ENCODE measurements at regions not wholly inside any gene's neighbourhood (a gene's known extent, or its start where the extent isn't known, plus 50 kb on each side); places are given as distances from the start of the nearest gene placed in this dataset.

GRCh38 chr1:182003953-182004586 lies 57.4 kb downstream of the ZNF648 start:
- Mint-ChIP-seq H3K4me3 (no peak overlapping the region), H3K9me3 (peaks cover 18% of the 10 kb centered on the region), H3K36me3 (ENCODE audit: low read depth) (no peaks in the 10 kb centered on the region), H3K27ac (no peak overlapping the region), H3K4me1 (ENCODE audit: low read depth) (no peaks in the 10 kb centered on the region), H3K27me3 (peaks cover 1% of the 10 kb centered on the region)
- intact Hi-C loops (cut with micrococcal nuclease) = no loop called here

GRCh38 chr1:182003025-182003725 lies 58.3 kb downstream of the ZNF648 start:
- peaks cover 1% of the 10 kb centered on the region for H3K27me3 Mint-ChIP-seq
- H3K4me3 Mint-ChIP-seq = no peak overlapping the region
- intact Hi-C loops (cut with micrococcal nuclease) = no loop called here
- H3K27ac Mint-ChIP-seq = no peak overlapping the region
- peaks cover 14% of the 10 kb centered on the region for H3K9me3 Mint-ChIP-seq
- no peaks in the 10 kb centered on the region for H3K4me1 Mint-ChIP-seq (ENCODE audit: low read depth)
- H3K36me3 Mint-ChIP-seq (ENCODE audit: low read depth) = no peaks in the 10 kb centered on the region

DNA sequence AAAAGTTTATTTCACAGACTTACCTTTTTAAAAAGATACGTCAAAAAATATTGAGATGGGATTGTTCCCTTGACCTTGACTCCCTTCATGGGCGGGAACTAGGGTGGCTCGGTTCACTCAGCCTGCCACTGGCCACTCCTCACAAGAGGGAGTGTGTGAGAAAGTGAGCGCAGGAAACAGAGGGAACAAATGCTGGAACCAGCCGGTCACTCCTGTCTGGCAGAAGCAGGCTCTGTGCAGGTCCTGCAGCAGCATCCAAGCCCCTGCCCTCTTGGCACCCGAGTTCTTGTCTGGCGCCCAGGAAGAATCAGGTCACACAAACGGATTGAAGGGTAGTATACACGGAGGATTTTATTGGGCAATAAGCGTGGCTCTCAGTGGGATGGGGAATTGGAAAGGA lies 58.9 kb downstream of the ZNF648 start:
- H3K4me3 Mint-ChIP-seq = no peak overlapping the region
- intact Hi-C loops (cut with micrococcal nuclease) = no loop called here
- peaks cover 1% of the 10 kb centered on the region for H3K27me3 Mint-ChIP-seq
- H3K9me3 Mint-ChIP-seq = peaks cover 9% of the 10 kb centered on the region
- H3K36me3 Mint-ChIP-seq (ENCODE audit: low read depth) = no peaks in the 10 kb centered on the region
- no peak overlapping the region for H3K27ac Mint-ChIP-seq
- no peaks in the 10 kb centered on the region for H3K4me1 Mint-ChIP-seq (ENCODE audit: low read depth)

GRCh38 chr1:181998858-181999257 lies 62.7 kb downstream of the ZNF648 start:
- H3K4me3 Mint-ChIP-seq = no peak overlapping the region
- H3K4me1 Mint-ChIP-seq (ENCODE audit: low read depth) = no peaks in the 10 kb centered on the region
- H3K27ac Mint-ChIP-seq = no peak overlapping the region
- no peaks in the 10 kb centered on the region for H3K9me3 Mint-ChIP-seq
- peaks cover 1% of the 10 kb centered on the region for H3K27me3 Mint-ChIP-seq
- intact Hi-C loops (cut with micrococcal nuclease) = no loop called here
- H3K36me3 Mint-ChIP-seq (ENCODE audit: low read depth) = no peaks in the 10 kb centered on the region

DNA sequence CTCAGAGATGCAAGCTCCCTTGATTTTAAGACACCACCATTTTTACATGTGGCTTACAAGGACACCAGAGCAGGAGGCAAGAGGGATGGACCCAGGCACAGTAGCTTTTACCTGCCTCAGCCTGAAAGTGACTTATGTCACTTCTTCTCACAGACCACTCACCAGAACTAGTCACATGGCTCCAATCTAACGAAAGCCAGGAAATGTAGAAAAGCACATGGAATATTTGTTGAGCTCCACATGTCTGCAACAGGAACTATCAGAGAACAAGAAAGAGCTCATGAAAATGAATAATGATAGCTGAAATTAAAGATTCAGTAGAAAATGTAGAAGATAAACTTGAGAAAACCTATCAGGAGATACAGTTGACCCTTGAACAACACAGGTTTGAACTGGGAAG lies 69.4 kb downstream of the ZNF648 start:
- H3K4me3 Mint-ChIP-seq = no peak overlapping the region
- no peak overlapping the region for H3K27ac Mint-ChIP-seq
- no peaks in the 10 kb centered on the region for H3K9me3 Mint-ChIP-seq
- H3K36me3 Mint-ChIP-seq (ENCODE audit: low read depth) = no peaks in the 10 kb centered on the region
- H3K4me1 Mint-ChIP-seq (ENCODE audit: low read depth) = no peaks in the 10 kb centered on the region
- intact Hi-C loops (cut with micrococcal nuclease) = no loop called here
- peaks cover under 1% of the 10 kb centered on the region for H3K27me3 Mint-ChIP-seq

- no peak overlapping the region for H3K4me3 Mint-ChIP-seq
- no peaks in the 10 kb centered on the region for H3K9me3 Mint-ChIP-seq
- intact Hi-C loops (cut with micrococcal nuclease) = no loop called here
- H3K27ac Mint-ChIP-seq = no peak overlapping the region
- peaks cover 4% of the 10 kb centered on the region for H3K27me3 Mint-ChIP-seq
- H3K4me1 Mint-ChIP-seq (ENCODE audit: low read depth) = no peaks in the 10 kb centered on the region
- no peaks in the 10 kb centered on the region for H3K36me3 Mint-ChIP-seq (ENCODE audit: low read depth)
Measured at GRCh38 chr1:181990728-181991127, 70.8 kb downstream of the ZNF648 start.

DNA sequence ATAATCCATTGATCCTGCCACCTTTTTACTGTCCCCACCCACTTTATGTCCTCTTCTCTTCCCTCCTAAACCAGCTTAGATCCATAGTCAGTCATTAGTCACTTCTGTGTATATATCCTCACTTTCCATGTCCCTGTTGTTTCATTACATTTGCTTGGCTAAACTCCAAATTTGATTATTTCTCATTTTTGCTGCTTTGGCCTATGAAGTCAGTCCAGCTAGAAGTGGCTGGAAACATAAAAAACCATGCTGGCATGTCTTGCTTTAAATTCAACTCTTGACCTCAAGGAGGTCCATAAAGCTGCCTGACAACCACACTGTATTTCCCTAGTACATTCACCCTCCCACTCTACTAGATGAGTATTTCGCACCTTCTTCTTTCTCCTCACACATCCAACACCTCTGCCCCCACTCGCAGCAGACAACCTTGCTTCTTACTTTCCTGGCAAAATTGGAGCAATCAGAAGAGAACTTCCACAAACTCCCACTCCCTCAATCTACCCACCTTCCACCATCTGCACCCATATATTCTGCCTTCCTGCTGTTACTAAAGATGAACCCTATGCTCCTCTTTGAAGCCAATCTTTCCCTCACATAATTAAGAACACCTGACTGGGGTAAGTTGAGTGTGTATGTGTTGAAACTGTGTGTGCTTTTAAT lies 72.1 kb downstream of the ZNF648 start:
- intact Hi-C loops (cut with micrococcal nuclease) = no loop called here
- H3K27me3 Mint-ChIP-seq = peaks cover 4% of the 10 kb centered on the region
- H3K27ac Mint-ChIP-seq = no peak overlapping the region
- no peak overlapping the region for H3K4me3 Mint-ChIP-seq
- H3K4me1 Mint-ChIP-seq (ENCODE audit: low read depth) = no peaks in the 10 kb centered on the region
- H3K36me3 Mint-ChIP-seq (ENCODE audit: low read depth) = no peaks in the 10 kb centered on the region
- no peaks in the 10 kb centered on the region for H3K9me3 Mint-ChIP-seq

DNA sequence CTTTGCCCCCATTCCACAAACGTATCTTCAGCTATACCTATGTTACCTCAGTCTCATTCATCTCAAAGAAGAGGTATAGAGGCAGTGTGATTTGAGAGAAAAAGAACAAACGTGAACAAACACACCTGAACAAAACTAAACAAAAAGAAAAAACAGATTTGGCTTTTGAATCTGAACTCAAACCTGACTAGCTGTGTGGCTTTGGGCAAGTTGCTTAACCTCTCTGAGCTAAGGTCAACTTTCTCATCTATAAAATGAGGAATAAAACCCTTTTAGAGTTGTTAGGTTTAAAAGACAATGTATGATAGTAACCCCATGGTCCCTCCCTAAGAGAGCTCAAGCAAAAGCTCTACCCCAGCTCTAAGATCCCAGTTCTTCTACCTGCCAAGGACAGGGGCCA lies 73.5 kb downstream of the ZNF648 start:
- H3K36me3 Mint-ChIP-seq (ENCODE audit: low read depth) = no peaks in the 10 kb centered on the region
- no peak overlapping the region for H3K27ac Mint-ChIP-seq
- H3K4me1 Mint-ChIP-seq (ENCODE audit: low read depth) = no peaks in the 10 kb centered on the region
- peaks cover 4% of the 10 kb centered on the region for H3K27me3 Mint-ChIP-seq
- H3K4me3 Mint-ChIP-seq = no peak overlapping the region
- H3K9me3 Mint-ChIP-seq = no peaks in the 10 kb centered on the region
- intact Hi-C loops (cut with micrococcal nuclease) = no loop called here

- Mint-ChIP-seq H3K4me1 (ENCODE audit: low read depth) (no peaks in the 10 kb centered on the region), H3K27ac (no peak overlapping the region), H3K9me3 (no peaks in the 10 kb centered on the region), H3K27me3 (peaks cover 4% of the 10 kb centered on the region), H3K36me3 (ENCODE audit: low read depth) (no peaks in the 10 kb centered on the region), H3K4me3 (no peak overlapping the region)
- intact Hi-C loops (cut with micrococcal nuclease) = no loop called here
Measured at GRCh38 chr1:181987334-181987895, 74.1 kb downstream of the ZNF648 start.

GRCh38 chr1:181986907-181987305 lies 74.6 kb downstream of the ZNF648 start:
- Mint-ChIP-seq H3K4me3 (no peak overlapping the region), H3K27me3 (peaks cover 4% of the 10 kb centered on the region)

GRCh38 chr1:181985936-181986906 lies 75.3 kb downstream of the ZNF648 start:
- Mint-ChIP-seq H3K27me3 (peaks cover 7% of the 10 kb centered on the region), H3K4me1 (ENCODE audit: low read depth) (no peaks in the 10 kb centered on the region), H3K27ac (no peak overlapping the region), H3K4me3 (no peak overlapping the region), H3K9me3 (no peaks in the 10 kb centered on the region), H3K36me3 (ENCODE audit: low read depth) (no peaks in the 10 kb centered on the region)
- intact Hi-C loops (cut with micrococcal nuclease) = no loop called here

More at GRCh38 chr1:181986907-181987305, 74.6 kb downstream of the ZNF648 start:
- Mint-ChIP-seq H3K9me3 (no peaks in the 10 kb centered on the region), H3K27ac (no peak overlapping the region), H3K4me1 (ENCODE audit: low read depth) (no peaks in the 10 kb centered on the region), H3K36me3 (ENCODE audit: low read depth) (no peaks in the 10 kb centered on the region)
- intact Hi-C loops (cut with micrococcal nuclease) = no loop called here

DNA sequence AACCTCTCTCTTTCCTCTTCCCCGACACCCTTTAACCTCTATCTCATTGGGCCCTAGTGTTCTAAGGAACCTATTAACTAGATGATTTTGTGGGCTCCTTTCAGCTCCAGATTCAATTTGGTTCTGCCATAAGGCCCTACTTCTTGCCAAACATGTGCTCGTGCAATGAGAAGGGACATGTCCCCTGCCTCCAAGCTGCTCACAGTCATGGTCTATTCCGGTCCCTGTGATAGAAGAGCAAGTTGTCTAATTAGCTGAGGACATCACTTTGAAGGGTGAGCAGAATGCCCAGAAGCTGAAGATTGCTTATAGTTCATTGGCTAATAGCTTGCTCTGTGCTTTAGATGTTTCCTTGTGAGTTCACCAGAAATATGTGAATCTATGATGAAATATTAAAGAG lies 76.2 kb downstream of the ZNF648 start:
- H3K4me1 Mint-ChIP-seq (ENCODE audit: low read depth) = no peaks in the 10 kb centered on the region

DNA sequence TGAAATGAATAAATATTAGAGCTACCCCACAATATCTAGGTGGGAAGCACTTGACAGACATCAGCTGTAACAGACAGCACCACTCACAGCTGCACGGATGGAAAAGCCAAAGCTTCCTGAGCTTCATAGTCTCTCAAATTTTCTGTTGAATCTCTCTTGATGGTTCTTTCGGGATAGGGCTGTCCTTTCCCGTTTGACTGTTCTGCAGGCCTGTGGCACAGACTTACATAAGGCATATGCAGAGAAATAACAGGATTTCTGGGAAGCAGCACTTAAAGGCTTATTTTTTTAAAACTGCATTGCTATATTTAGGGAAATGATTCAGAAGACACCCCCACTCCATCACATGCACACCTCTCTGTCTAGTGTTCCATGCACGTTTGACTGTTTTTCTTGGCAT lies 77.5 kb downstream of the ZNF648 start:
- Mint-ChIP-seq H3K27ac (no peak overlapping the region), H3K36me3 (ENCODE audit: low read depth) (no peaks in the 10 kb centered on the region), H3K4me1 (ENCODE audit: low read depth) (no peaks in the 10 kb centered on the region), H3K27me3 (peaks cover 8% of the 10 kb centered on the region), H3K9me3 (peaks cover 6% of the 10 kb centered on the region), H3K4me3 (no peak overlapping the region)
- intact Hi-C loops (cut with micrococcal nuclease) = no loop called here

More for the DNA sequence above, 76.2 kb downstream of the ZNF648 start:
- Mint-ChIP-seq H3K4me3 (no peak overlapping the region), H3K36me3 (ENCODE audit: low read depth) (no peaks in the 10 kb centered on the region), H3K9me3 (no peaks in the 10 kb centered on the region), H3K27me3 (peaks cover 8% of the 10 kb centered on the region), H3K27ac (no peak overlapping the region)
- intact Hi-C loops (cut with micrococcal nuclease) = no loop called here

Data from dendritic cell treated with granulocyte-macrophage colony-stimulating factor and Interleukin-4, amounts not matched to agents 40 ng/mL and 50 ng/mL, for 4 days (primary cell).